Astrocyte (in vitro differentiated cells and primary cell): ENCODE measurements at regions not wholly inside any gene's neighbourhood (a gene's known extent, or its start where the extent isn't known, plus 50 kb on each side); places are given as distances from the start of the nearest gene placed in this dataset.

Source experiments
- EZH2 ChIP-seq: IDR thresholded peaks from 2 replicates; pipeline ENCODE4 v1.6.1; 2012; ENCODE audit warnings: mild to moderate bottlenecking, low read length, inconsistent platforms; ENCODE audit not compliant: insufficient read depth
- TF ChIP-seq, protein P1 (sequence below): IDR thresholded peaks from 2 replicates; pipeline ENCODE4 v1.5.1; 2011; ENCODE audit warnings: low read depth, mild to moderate bottlenecking, inconsistent platforms, low read length, moderate library complexity; ENCODE audit not compliant: insufficient read depth

DNA sequence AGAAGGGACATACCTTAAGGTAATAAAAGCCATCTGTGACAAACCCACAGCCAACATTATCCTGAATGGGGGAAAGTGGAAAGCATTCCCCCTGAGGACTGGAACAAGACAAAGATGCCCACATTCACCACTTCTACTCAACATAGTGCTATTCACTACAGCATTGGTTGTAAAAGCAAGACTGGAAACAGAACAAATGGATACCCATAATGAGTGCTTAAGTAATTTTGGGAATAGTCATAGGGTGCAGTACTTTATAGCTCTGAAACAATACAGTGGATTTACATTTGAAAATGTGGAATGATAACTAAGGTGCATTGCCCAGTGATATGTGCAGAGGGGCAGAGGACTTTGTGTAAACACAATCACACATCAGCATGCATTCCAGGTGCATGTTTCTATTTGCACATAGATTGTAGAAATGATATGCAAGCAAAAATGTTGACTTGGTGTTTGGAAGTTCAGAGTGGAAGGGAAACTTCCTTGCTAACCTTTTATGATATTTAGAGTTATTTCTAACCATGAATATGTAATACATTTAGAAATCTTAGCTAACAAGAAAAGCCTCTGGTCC, 112.3 kb downstream of the IGLL1 start:
- TF ChIP-seq, protein P1, sequence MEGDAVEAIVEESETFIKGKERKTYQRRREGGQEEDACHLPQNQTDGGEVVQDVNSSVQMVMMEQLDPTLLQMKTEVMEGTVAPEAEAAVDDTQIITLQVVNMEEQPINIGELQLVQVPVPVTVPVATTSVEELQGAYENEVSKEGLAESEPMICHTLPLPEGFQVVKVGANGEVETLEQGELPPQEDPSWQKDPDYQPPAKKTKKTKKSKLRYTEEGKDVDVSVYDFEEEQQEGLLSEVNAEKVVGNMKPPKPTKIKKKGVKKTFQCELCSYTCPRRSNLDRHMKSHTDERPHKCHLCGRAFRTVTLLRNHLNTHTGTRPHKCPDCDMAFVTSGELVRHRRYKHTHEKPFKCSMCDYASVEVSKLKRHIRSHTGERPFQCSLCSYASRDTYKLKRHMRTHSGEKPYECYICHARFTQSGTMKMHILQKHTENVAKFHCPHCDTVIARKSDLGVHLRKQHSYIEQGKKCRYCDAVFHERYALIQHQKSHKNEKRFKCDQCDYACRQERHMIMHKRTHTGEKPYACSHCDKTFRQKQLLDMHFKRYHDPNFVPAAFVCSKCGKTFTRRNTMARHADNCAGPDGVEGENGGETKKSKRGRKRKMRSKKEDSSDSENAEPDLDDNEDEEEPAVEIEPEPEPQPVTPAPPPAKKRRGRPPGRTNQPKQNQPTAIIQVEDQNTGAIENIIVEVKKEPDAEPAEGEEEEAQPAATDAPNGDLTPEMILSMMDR = no peak
- no peak for TF ChIP-seq EZH2
